Neural cell (in vitro differentiated cells): ENCODE measurements at regions not wholly inside any gene's neighbourhood (a gene's known extent, or its start where the extent isn't known, plus 50 kb on each side); places are given as distances from the start of the nearest gene placed in this dataset.

Source experiments
- H2AFZ ChIP-seq: fragments of 200-600, 300-800 bp; sonication (generic), shearing (Covaris generic); 2 replicates; pipeline ENCODE4 v1.6.0; 2014; ENCODE audit warnings: low read depth, mild to moderate bottlenecking, antibody characterized with exemption, low read length, moderate library complexity
- H3F3A ChIP-seq: fragments of 200-600 bp; shearing (Covaris generic); 2 replicates; pipeline ENCODE4 v1.6.1; 2016; ENCODE audit warnings: mild to moderate bottlenecking, moderate library complexity, mixed read lengths, antibody characterized with exemption, low read length; ENCODE audit not compliant: insufficient read depth, poor library complexity, severe bottlenecking
- H3K27ac ChIP-seq: fragments of 200-600, 300-800 bp; sonication (generic), shearing (Covaris generic); 2 replicates; pipeline ENCODE4 v1.5.1; 2014; ENCODE audit warnings: mild to moderate bottlenecking, low read length, moderate library complexity
- H3K27me3 ChIP-seq: fragments of 300-800, 200-600 bp; sonication (generic), shearing (Covaris generic); 2 replicates; pipeline ENCODE4 v1.6.0; 2014; ENCODE audit warnings: mild to moderate bottlenecking, low read depth, low read length, moderate library complexity; ENCODE audit not compliant: insufficient read depth
- H3K36me3 ChIP-seq: fragments of 300-800, 200-600 bp; sonication (generic), shearing (Covaris generic); 2 replicates; pipeline ENCODE4 v1.5.1; 2014; ENCODE audit warnings: mild to moderate bottlenecking, antibody characterized with exemption, low read length, moderate library complexity; ENCODE audit not compliant: insufficient read depth
- H3K4me2 ChIP-seq: fragments of 300-800, 200-600 bp; sonication (generic), shearing (Covaris generic); 2 replicates; pipeline ENCODE4 v1.6.0; 2014; ENCODE audit warnings: mild to moderate bottlenecking, low read length
- H3K4me3 ChIP-seq: fragments of 300-800, 200-600 bp; sonication (generic), shearing (Covaris generic); 2 replicates; pipeline ENCODE4 v1.5.1; 2014; ENCODE audit warnings: mild to moderate bottlenecking, low read length, moderate library complexity
- H3K79me2 ChIP-seq: fragments of 200-600 bp; shearing (Covaris generic); replicated peaks from 2 replicates; pipeline ENCODE4 v1.6.0; 2014; ENCODE audit warnings: mild to moderate bottlenecking, low read length, moderate library complexity; ENCODE audit not compliant: insufficient read depth
- H3K9ac ChIP-seq: fragments of 300-800, 200-600 bp; sonication (generic), shearing (Covaris generic); 2 replicates; pipeline ENCODE4 v1.6.1; 2016; ENCODE audit warnings: mild to moderate bottlenecking, low read length, mixed read lengths
- H3K9me2 ChIP-seq: fragments of 200-600 bp; shearing (Covaris generic); 2 replicates; pipeline ENCODE4 v1.6.1; 2016; ENCODE audit warnings: mild to moderate bottlenecking, low read length, mixed read lengths; ENCODE audit not compliant: insufficient read depth
- H3K9me3 ChIP-seq: fragments of 200-600, 300-800 bp; sonication (generic), shearing (Covaris generic); 2 replicates; pipeline ENCODE4 v1.6.1; 2016; ENCODE audit warnings: mild to moderate bottlenecking, mixed run types, low read length, moderate library complexity, mixed read lengths
- H4K20me1 ChIP-seq: fragments of 200-600 bp; shearing (Covaris generic); 2 replicates; pipeline ENCODE4 v1.6.1; 2016; ENCODE audit warnings: mild to moderate bottlenecking, mixed run types; ENCODE audit not compliant: insufficient read depth
- EP300 ChIP-seq: fragments of 450-650 bp; conservative IDR thresholded peaks from 2 replicates; pipeline ENCODE4 v1.6.1; 2014; ENCODE audit warnings: antibody characterized with exemption, mild to moderate bottlenecking, moderate library complexity; ENCODE audit not compliant: poor library complexity, severe bottlenecking
- EZH2 ChIP-seq: fragments of 200-600, 300-800 bp; shearing (Covaris generic), sonication (generic); IDR thresholded peaks from 2 replicates; pipeline ENCODE4 v1.6.1; 2014; ENCODE audit warnings: antibody characterized with exemption, low read length, borderline replicate concordance, mild to moderate bottlenecking; ENCODE audit not compliant: insufficient read depth, poor library complexity, severe bottlenecking
- MXI1 ChIP-seq: fragments of 450-650 bp; conservative IDR thresholded peaks from 2 replicates; pipeline ENCODE4 v1.6.1; 2014; ENCODE audit warnings: antibody characterized with exemption, mild to moderate bottlenecking; ENCODE audit not compliant: poor library complexity, severe bottlenecking
- POLR2AphosphoS5 ChIP-seq: IDR thresholded peaks from 2 replicates; pipeline ENCODE4 v1.6.1; 2012
- RAD21 ChIP-seq: fragments of 450-650 bp; conservative IDR thresholded peaks from 2 replicates; pipeline ENCODE4 v1.6.1; 2014; ENCODE audit warnings: antibody characterized with exemption, mild to moderate bottlenecking, moderate library complexity
- REST ChIP-seq: IDR thresholded peaks from 2 replicates; pipeline ENCODE4 v1.6.1; 2012; ENCODE audit warnings: borderline replicate concordance
- SMC3 ChIP-seq: fragments of 450-650 bp; conservative IDR thresholded peaks from 2 replicates; pipeline ENCODE4 v1.6.1; 2014; ENCODE audit warnings: antibody characterized with exemption, mild to moderate bottlenecking, moderate library complexity; ENCODE audit not compliant: poor library complexity
- TAF1 ChIP-seq: IDR thresholded peaks from 2 replicates; pipeline ENCODE4 v1.6.1; 2012; ENCODE audit warnings: low read depth
- TF ChIP-seq, protein P1 (sequence below): fragments of 450-650 bp; IDR thresholded peaks from 2 replicates; pipeline ENCODE4 v1.5.1; 2014; ENCODE audit warnings: antibody characterized with exemption, mild to moderate bottlenecking, moderate library complexity; ENCODE audit not compliant: poor library complexity, severe bottlenecking

GRCh38 chr10:126847666-126848065 is 57.6 kb upstream of the DOCK1 start:
- no peaks in the 10 kb centered on the region for H3F3A ChIP-seq
- H3K9ac ChIP-seq, result no peak overlapping the region
- no peaks in the 10 kb centered on the region for H3K36me3 ChIP-seq
- no peak overlapping the region for H3K4me3 ChIP-seq
- H3K27ac ChIP-seq, result no peak overlapping the region
- H3K9me3 ChIP-seq, result no peaks in the 10 kb centered on the region
- no peaks in the 10 kb centered on the region for H3K27me3 ChIP-seq
- H2AFZ ChIP-seq, result no peak overlapping the region
- no peaks in the 10 kb centered on the region for H3K9me2 ChIP-seq
- TF ChIP-seq EP300 (no peak), RAD21 (no peak), EZH2 (no peak), MXI1 (no peak), REST (no peak), TAF1 (no peak), SMC3 (no peak)
- TF ChIP-seq, protein P1, sequence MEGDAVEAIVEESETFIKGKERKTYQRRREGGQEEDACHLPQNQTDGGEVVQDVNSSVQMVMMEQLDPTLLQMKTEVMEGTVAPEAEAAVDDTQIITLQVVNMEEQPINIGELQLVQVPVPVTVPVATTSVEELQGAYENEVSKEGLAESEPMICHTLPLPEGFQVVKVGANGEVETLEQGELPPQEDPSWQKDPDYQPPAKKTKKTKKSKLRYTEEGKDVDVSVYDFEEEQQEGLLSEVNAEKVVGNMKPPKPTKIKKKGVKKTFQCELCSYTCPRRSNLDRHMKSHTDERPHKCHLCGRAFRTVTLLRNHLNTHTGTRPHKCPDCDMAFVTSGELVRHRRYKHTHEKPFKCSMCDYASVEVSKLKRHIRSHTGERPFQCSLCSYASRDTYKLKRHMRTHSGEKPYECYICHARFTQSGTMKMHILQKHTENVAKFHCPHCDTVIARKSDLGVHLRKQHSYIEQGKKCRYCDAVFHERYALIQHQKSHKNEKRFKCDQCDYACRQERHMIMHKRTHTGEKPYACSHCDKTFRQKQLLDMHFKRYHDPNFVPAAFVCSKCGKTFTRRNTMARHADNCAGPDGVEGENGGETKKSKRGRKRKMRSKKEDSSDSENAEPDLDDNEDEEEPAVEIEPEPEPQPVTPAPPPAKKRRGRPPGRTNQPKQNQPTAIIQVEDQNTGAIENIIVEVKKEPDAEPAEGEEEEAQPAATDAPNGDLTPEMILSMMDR, result no peak
- no peaks in the 10 kb centered on the region for H4K20me1 ChIP-seq
- H3K79me2 ChIP-seq, result no peaks in the 10 kb centered on the region
- H3K4me2 ChIP-seq, result no peak overlapping the region

DNA sequence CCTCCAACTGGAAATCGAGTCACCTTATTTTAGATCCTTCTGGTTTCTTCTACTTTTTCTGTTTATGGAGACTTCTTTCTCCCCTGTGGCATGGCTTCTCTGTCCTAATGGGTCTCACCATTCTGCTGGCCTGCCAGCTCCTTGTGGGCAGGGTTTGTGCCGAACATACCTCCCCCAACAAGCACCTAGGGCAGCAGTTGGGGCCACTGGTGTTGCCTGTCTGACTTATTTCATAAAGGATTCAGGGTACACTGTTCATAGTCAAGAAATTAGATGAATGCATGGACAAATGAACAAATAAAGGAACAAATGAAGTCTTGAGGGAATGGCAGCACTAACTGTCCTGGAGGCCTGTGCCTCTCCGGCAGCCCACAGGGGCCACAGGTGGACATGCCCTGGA is 55.6 kb upstream of the DOCK1 start:
- no peak overlapping the region for H3K9ac ChIP-seq
- no peak overlapping the region for H3K27ac ChIP-seq
- no peaks in the 10 kb centered on the region for H4K20me1 ChIP-seq
- no peak overlapping the region for H3K4me2 ChIP-seq
- no peaks in the 10 kb centered on the region for H3K9me3 ChIP-seq
- H3K36me3 ChIP-seq, result no peaks in the 10 kb centered on the region
- H3K27me3 ChIP-seq, result no peaks in the 10 kb centered on the region
- H2AFZ ChIP-seq, result no peak overlapping the region
- TF ChIP-seq, protein P1, result no peak
- no peak for TF ChIP-seq EP300
- no peak for TF ChIP-seq EZH2
- no peak for TF ChIP-seq RAD21
- TF ChIP-seq SMC3, result no peak
- TF ChIP-seq POLR2AphosphoS5, result no peak
- no peak for TF ChIP-seq TAF1
- no peak for TF ChIP-seq MXI1
- no peak for TF ChIP-seq REST
- H3F3A ChIP-seq, result no peaks in the 10 kb centered on the region
- no peaks in the 10 kb centered on the region for H3K79me2 ChIP-seq
- no peak overlapping the region for H3K4me3 ChIP-seq
- H3K9me2 ChIP-seq, result no peaks in the 10 kb centered on the region
